ENCODE measurements at regions not wholly inside any gene's neighbourhood (a gene's known extent, or its start where the extent isn't known, plus 50 kb on each side); places are given as distances from the start of the nearest gene placed in this dataset.

- in situ Hi-C loops (cut with MboI; ENCODE audit: low pct_unique_long_range_greater_than_20kb, low sequenced_read_pairs, unreplicated experiment) = no loop called here
- TF ChIP-seq CTCF (IDR thresholded peaks at IDR 0.05; ENCODE audit: extremely low read depth, insufficient read depth, missing control alignments) = no peak
- DNase-seq (ENCODE audit: low spot score) = no peak
Measured at GRCh38 chr6:133591275-133591674, 297.6 kb upstream of the TCF21 start.

- in situ Hi-C loops (cut with MboI; ENCODE audit: low pct_unique_long_range_greater_than_20kb, low sequenced_read_pairs, unreplicated experiment) = no loop called here
- TF ChIP-seq CTCF (IDR thresholded peaks at IDR 0.05; ENCODE audit: extremely low read depth, insufficient read depth, missing control alignments) = no peak
- DNase-seq (ENCODE audit: low spot score) = no peak
Measured at GRCh38 chr6:133594652-133595110, 294.2 kb upstream of the TCF21 start.

GRCh38 chr6:133595111-133595761 lies 293.7 kb upstream of the TCF21 start:
- DNase-seq (ENCODE audit: low spot score) = no peak
- in situ Hi-C loops (cut with MboI; ENCODE audit: low pct_unique_long_range_greater_than_20kb, low sequenced_read_pairs, unreplicated experiment) = no loop called here
- no peak for TF ChIP-seq CTCF (IDR thresholded peaks at IDR 0.05; ENCODE audit: extremely low read depth, insufficient read depth, missing control alignments)

- in situ Hi-C loops (cut with MboI; ENCODE audit: low pct_unique_long_range_greater_than_20kb, low sequenced_read_pairs, unreplicated experiment) = no loop called here
- no peak for DNase-seq (ENCODE audit: low spot score)
- no peak for TF ChIP-seq CTCF (IDR thresholded peaks at IDR 0.05; ENCODE audit: extremely low read depth, insufficient read depth, missing control alignments)
Measured at GRCh38 chr6:133606852-133607251, 282.1 kb upstream of the TCF21 start.

- in situ Hi-C loops (cut with MboI; ENCODE audit: low pct_unique_long_range_greater_than_20kb, low sequenced_read_pairs, unreplicated experiment) = no loop called here
- no peak for DNase-seq (ENCODE audit: low spot score)
- no peak for TF ChIP-seq CTCF (IDR thresholded peaks at IDR 0.05; ENCODE audit: extremely low read depth, insufficient read depth, missing control alignments)
Measured at GRCh38 chr6:133608620-133609019, 280.3 kb upstream of the TCF21 start.

GRCh38 chr6:133609415-133610226 lies 279.3 kb upstream of the TCF21 start:
- in situ Hi-C loops (cut with MboI; ENCODE audit: low pct_unique_long_range_greater_than_20kb, low sequenced_read_pairs, unreplicated experiment) = no loop called here
- no peak for DNase-seq (ENCODE audit: low spot score)
- TF ChIP-seq CTCF (IDR thresholded peaks at IDR 0.05; ENCODE audit: extremely low read depth, insufficient read depth, missing control alignments) = no peak
